Lower leg skin (tissue), 3 donors: ENCODE measurements at regions not wholly inside any gene's neighbourhood (a gene's known extent, or its start where the extent isn't known, plus 50 kb on each side); places are given as distances from the start of the nearest gene placed in this dataset.

Experiments
- CTCF ChIP-seq, 3 donors: fragments of 450-650 bp; IDR thresholded peaks; one replicate each; pipeline ENCODE4 v1.5.1; 2016; ENCODE audit warnings: antibody characterized with exemption in 3 of 3, mild to moderate bottlenecking in 3 of 3, moderate library complexity in 2 of 3
- POLR2A ChIP-seq, 2 donors: fragments of 450-650 bp; IDR thresholded peaks; one replicate each; pipeline ENCODE4 v1.6.1; 2016 to 2017; ENCODE audit warnings: antibody characterized with exemption in 2 of 2, mild to moderate bottlenecking in 1 of 2, moderate library complexity in 1 of 2

- TF ChIP-seq CTCF (IDR thresholded peaks at IDR 0.05) (no peak), POLR2A (IDR thresholded peaks at IDR 0.05) (no peak)
These were observed 51.6 kb upstream of the FIBIN start for GRCh38 chr11:26942356-26942755.
